Epithelial cell of esophagus (primary cell): ENCODE measurements at regions not wholly inside any gene's neighbourhood (a gene's known extent, or its start where the extent isn't known, plus 50 kb on each side); places are given as distances from the start of the nearest gene placed in this dataset.

Experiments
- DNase-seq: peaks from one replicate; pipeline ENCODE4 v3.0.0; 2010; ENCODE audit warnings: low read depth
- H3K4me3 ChIP-seq: 2 replicates; pipeline ENCODE4 v1.5.1; 2011; ENCODE audit warnings: mild to moderate bottlenecking, low read length, control low read depth
- CTCF ChIP-seq: IDR thresholded peaks from 2 replicates; pipeline ENCODE4 v1.5.1; 2011; ENCODE audit warnings: low read depth, mild to moderate bottlenecking, low read length, control low read depth, inconsistent platforms; ENCODE audit not compliant: insufficient read depth; ENCODE audit errors: missing control alignments

- no peak overlapping the region for H3K4me3 ChIP-seq
- no peak for DNase-seq
- TF ChIP-seq CTCF = no peak
These were observed 130.7 kb upstream of the CELF2 start for GRCh38 chr10:10886861-10887531.

GRCh38 chr10:10891124-10892082 is 126.3 kb upstream of the CELF2 start:
- DNase-seq = peak; percentile 75
- no peak for TF ChIP-seq CTCF
- H3K4me3 ChIP-seq = no peak overlapping the region

GRCh38 chr10:10892290-10892875 is 125.3 kb upstream of the CELF2 start:
- no peak for TF ChIP-seq CTCF
- no peak overlapping the region for H3K4me3 ChIP-seq
- no peak for DNase-seq

- no peak for TF ChIP-seq CTCF
- peak; percentile 46 for DNase-seq
- no peak overlapping the region for H3K4me3 ChIP-seq
These were observed 120.3 kb upstream of the CELF2 start for GRCh38 chr10:10897400-10897799.

GRCh38 chr10:10901906-10902305 is 115.8 kb upstream of the CELF2 start:
- no peak for DNase-seq
- H3K4me3 ChIP-seq = no peak overlapping the region
- no peak for TF ChIP-seq CTCF

GRCh38 chr10:10902951-10903350 is 114.7 kb upstream of the CELF2 start:
- TF ChIP-seq CTCF = no peak
- no peak for DNase-seq
- no peak overlapping the region for H3K4me3 ChIP-seq
